ENCODE measurements at regions not wholly inside any gene's neighbourhood (a gene's known extent, or its start where the extent isn't known, plus 50 kb on each side); places are given as distances from the start of the nearest gene placed in this dataset.

GRCh38 chr6:27190126-27190525 is 57.4 kb upstream of the PRSS16 start:
- TF ChIP-seq CTCF (IDR thresholded peaks at IDR 0.05) (no peak), POLR2A (IDR thresholded peaks at IDR 0.05) (no peak)
